Spleen (tissue), 7 donors: ENCODE measurements at regions not wholly inside any gene's neighbourhood (a gene's known extent, or its start where the extent isn't known, plus 50 kb on each side); places are given as distances from the start of the nearest gene placed in this dataset.

ENCODE experiments used
- POLR2A ChIP-seq, 3 donors: fragments of 450-650 bp; IDR thresholded peaks; one replicate each; pipeline ENCODE4 v1.5.1; 2017; ENCODE audit warnings: antibody characterized with exemption in 3 of 3, mild to moderate bottlenecking in 1 of 3
- POLR2AphosphoS5 ChIP-seq, 3 donors: sonication (generic); formaldehyde crosslinking; IDR thresholded peaks; one replicate each; pipeline ENCODE4 v1.5.1; 2017; ENCODE audit warnings: antibody characterized with exemption in 3 of 3
- TF ChIP-seq, protein P1 (sequence below), 11 experiments: fragments of 200-600 bp in 7 of 11; fragments of 450-650 bp in 4 of 11; sonication (generic) in 4 of 11; IDR thresholded peaks in 8 of 11; conservative IDR thresholded peaks in 3 of 11; 1 replicate in 7 of 11; 2 replicates in 4 of 11; pipeline versions ENCODE4 v1.4.0 to v1.8.0; 2016 to 2021; ENCODE audit warnings: antibody characterized with exemption in 11 of 11, inconsistent platforms in 4 of 11, mild to moderate bottlenecking in 1 of 11
- donor health status: DM: no; HTN: no; CAD: no; lungs with moderate emphysema.
- donor health status: DM: no; HTN: no; CAD: no.
- donor health status: DM: no; HTN: no; CAD: no.

DNA sequence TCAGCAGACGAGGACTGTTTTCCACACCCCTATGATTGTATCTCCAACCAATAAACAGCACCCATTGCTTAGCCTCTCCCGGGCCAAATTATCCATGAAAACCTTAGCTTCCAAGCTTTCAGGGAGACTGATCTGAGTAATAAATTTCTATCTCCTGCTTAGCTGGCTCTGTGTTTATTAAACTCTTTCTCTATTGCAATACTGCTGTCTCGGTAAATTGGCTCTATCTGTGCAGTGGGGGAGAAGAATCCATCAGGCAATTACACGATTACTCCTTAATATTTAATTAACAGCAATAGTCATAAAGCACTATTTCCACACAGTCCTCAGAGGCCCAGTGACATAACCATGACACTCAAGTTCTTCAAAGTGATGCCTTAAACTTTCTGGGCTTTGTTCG is 1122.8 kb downstream of the TYW1 start:
- TF ChIP-seq, protein P1, sequence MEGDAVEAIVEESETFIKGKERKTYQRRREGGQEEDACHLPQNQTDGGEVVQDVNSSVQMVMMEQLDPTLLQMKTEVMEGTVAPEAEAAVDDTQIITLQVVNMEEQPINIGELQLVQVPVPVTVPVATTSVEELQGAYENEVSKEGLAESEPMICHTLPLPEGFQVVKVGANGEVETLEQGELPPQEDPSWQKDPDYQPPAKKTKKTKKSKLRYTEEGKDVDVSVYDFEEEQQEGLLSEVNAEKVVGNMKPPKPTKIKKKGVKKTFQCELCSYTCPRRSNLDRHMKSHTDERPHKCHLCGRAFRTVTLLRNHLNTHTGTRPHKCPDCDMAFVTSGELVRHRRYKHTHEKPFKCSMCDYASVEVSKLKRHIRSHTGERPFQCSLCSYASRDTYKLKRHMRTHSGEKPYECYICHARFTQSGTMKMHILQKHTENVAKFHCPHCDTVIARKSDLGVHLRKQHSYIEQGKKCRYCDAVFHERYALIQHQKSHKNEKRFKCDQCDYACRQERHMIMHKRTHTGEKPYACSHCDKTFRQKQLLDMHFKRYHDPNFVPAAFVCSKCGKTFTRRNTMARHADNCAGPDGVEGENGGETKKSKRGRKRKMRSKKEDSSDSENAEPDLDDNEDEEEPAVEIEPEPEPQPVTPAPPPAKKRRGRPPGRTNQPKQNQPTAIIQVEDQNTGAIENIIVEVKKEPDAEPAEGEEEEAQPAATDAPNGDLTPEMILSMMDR (IDR thresholded peaks at IDR 0.05 in 8 of 11, conservative IDR thresholded peaks at IDR 0.05 in 3 of 11): no peak
- no peak for TF ChIP-seq POLR2AphosphoS5 (IDR thresholded peaks at IDR 0.05)
- no peak for TF ChIP-seq POLR2A (IDR thresholded peaks at IDR 0.05)
